Endothelial cell of umbilical vein (primary cell): ENCODE measurements at regions not wholly inside any gene's neighbourhood (a gene's known extent, or its start where the extent isn't known, plus 50 kb on each side); places are given as distances from the start of the nearest gene placed in this dataset.

Experiments used
- BruUV-seq: library from RNA; stranded (reverse); fragments of 400-500 nt; replicated peaks from 2 replicates; lab custom pipeline; 2021; lab: Mats Ljungman, UMichigan
- CTCF ChIA-PET: fragments of 300-600, 350-600 bp; sonication (Branson Sonifier 250); formaldehyde crosslinking; loops from one replicate; lab custom pipeline; 2021; ENCODE audit warnings: antibody characterized with exemption, inconsistent platforms; lab: Charles Lee
- POLR2A ChIA-PET: fragments of 300-600, 350-600 bp; sonication (Branson Sonifier 250); formaldehyde crosslinking; loops from one replicate; lab custom pipeline; 2021; ENCODE audit warnings: antibody characterized with exemption, inconsistent platforms; lab: Charles Lee
- DNase-seq: peaks from one replicate; pipeline ENCODE4 v3.0.0-alpha.2; 2011; ENCODE audit warnings: low read depth, low spot score
- FAIRE-seq: peaks from 2 replicates; lab custom pipeline; 2011; peaks lifted over from hg19 to GRCh38; lab: Jason Lieb, UNC
- H2AFZ ChIP-seq: 2 replicates; pipeline ENCODE4 v1.6.0; 2012; ENCODE audit warnings: low read depth, low read length, control low read depth, inconsistent platforms
- H3K27ac ChIP-seq: 2 replicates; pipeline ENCODE4 v1.5.1; 2011; ENCODE audit warnings: low read depth, mild to moderate bottlenecking, control low read depth, low read length, moderate library complexity; ENCODE audit not compliant: insufficient read depth
- H3K27me3 ChIP-seq, 2 experiments: 2 replicates each; pipeline versions ENCODE4 v1.6.0 to v1.6.1; 2011; ENCODE audit warnings: low read length in 2 of 2, mixed read lengths in 1 of 2; ENCODE audit not compliant: control insufficient read depth in 2 of 2, insufficient read depth in 2 of 2
- H3K36me3 ChIP-seq, 2 experiments: 2 replicates in 1 of 2; 3 replicates in 1 of 2; pipeline ENCODE4 v1.5.1; 2011; ENCODE audit warnings: low read length in 2 of 2, mild to moderate bottlenecking in 1 of 2, moderate library complexity in 1 of 2; ENCODE audit not compliant: control insufficient read depth in 2 of 2, insufficient read depth in 2 of 2; ENCODE audit errors: extremely low read depth in 1 of 2
- H3K4me1 ChIP-seq: 3 replicates; pipeline ENCODE4 v1.5.1; 2011; ENCODE audit warnings: mild to moderate bottlenecking, low read length; ENCODE audit not compliant: control insufficient read depth, insufficient read depth; ENCODE audit errors: extremely low read depth
- H3K4me2 ChIP-seq: 2 replicates; pipeline ENCODE4 v1.6.1; 2011; ENCODE audit warnings: low read length, control low read depth, mixed read lengths; ENCODE audit not compliant: insufficient read depth
- H3K4me3 ChIP-seq, 3 experiments: fragments of 200-600 bp in 1 of 3; sonication (generic), shearing (Covaris generic) in 1 of 3; replicated peaks in 1 of 3; 2 replicates each; pipeline ENCODE4 v1.5.1; 2011 to 2016; ENCODE audit warnings: control low read depth in 3 of 3, low read length in 3 of 3, mild to moderate bottlenecking in 2 of 3, inconsistent platforms in 1 of 3, low read depth in 1 of 3, moderate library complexity in 1 of 3; ENCODE audit not compliant: insufficient read depth in 1 of 3
- H3K79me2 ChIP-seq: 2 replicates; pipeline ENCODE4 v1.6.0; 2012; ENCODE audit warnings: low read length, inconsistent platforms; ENCODE audit not compliant: control insufficient read depth, insufficient read depth
- H3K9ac ChIP-seq: replicated peaks from 2 replicates; pipeline ENCODE3; 2011; ENCODE audit warnings: low read length, control low read depth; ENCODE audit not compliant: insufficient read depth; ENCODE audit errors: extremely low read depth
- H3K9me1 ChIP-seq: replicated peaks from 3 replicates; pipeline ENCODE4 v1.6.0; 2011; ENCODE audit warnings: mild to moderate bottlenecking, low read length; ENCODE audit not compliant: control insufficient read depth, insufficient read depth; ENCODE audit errors: extremely low read depth
- H3K9me3 ChIP-seq: replicated peaks from 2 replicates; pipeline ENCODE4 v1.5.1; 2012; ENCODE audit warnings: low read length, inconsistent platforms; ENCODE audit not compliant: control insufficient read depth, insufficient read depth
- H4K20me1 ChIP-seq: replicated peaks from 2 replicates; pipeline ENCODE3; 2011; ENCODE audit warnings: mild to moderate bottlenecking, low read length; ENCODE audit not compliant: control insufficient read depth, insufficient read depth; ENCODE audit errors: extremely low read depth
- EZH2 ChIP-seq: IDR thresholded peaks from 2 replicates; pipeline ENCODE4 v1.6.1; 2012; ENCODE audit warnings: borderline replicate concordance, low read depth, mild to moderate bottlenecking, moderate library complexity, low read length, inconsistent platforms; ENCODE audit not compliant: severe bottlenecking
- FOS ChIP-seq: IDR thresholded peaks from 2 replicates; pipeline ENCODE4 v1.6.1; 2011; ENCODE audit warnings: mild to moderate bottlenecking, low read length, moderate library complexity, borderline replicate concordance; ENCODE audit not compliant: insufficient read depth
- GATA2 ChIP-seq: IDR thresholded peaks from 2 replicates; pipeline ENCODE4 v1.7.0; 2011; ENCODE audit warnings: low read depth, mild to moderate bottlenecking, moderate library complexity, mixed read lengths, low read length; ENCODE audit not compliant: insufficient read length, insufficient read depth
- JUN ChIP-seq: IDR thresholded peaks from 2 replicates; pipeline ENCODE4 v1.6.1; 2011; ENCODE audit warnings: borderline replicate concordance, low read depth; ENCODE audit not compliant: insufficient read length, insufficient read depth
- MYC ChIP-seq: IDR thresholded peaks from one replicate; pipeline ENCODE4 v1.6.1; 2011; ENCODE audit warnings: mild to moderate bottlenecking, low read depth, low read length
- POLR2A ChIP-seq: IDR thresholded peaks from 2 replicates; pipeline ENCODE4 v1.6.1; 2012; ENCODE audit warnings: low read depth, mild to moderate bottlenecking, control low read depth, low read length
- POLR2AphosphoS5 ChIP-seq: IDR thresholded peaks from 2 replicates; pipeline ENCODE4 v1.6.1; 2012; ENCODE audit warnings: low read depth, mild to moderate bottlenecking, control low read depth, low read length, moderate library complexity; ENCODE audit not compliant: insufficient read depth
- dilution Hi-C: fragments of 300-500 bp; cut with MboI; formaldehyde crosslinking; loops from one replicate; pipeline ENCODE4 v1.15.0; 2019; ENCODE audit warnings: low sequenced_read_pairs; ENCODE audit not compliant: extremely low pct_ligation_motif_present
- intact Hi-C: fragments of 100-400 bp; cut with micrococcal nuclease; formaldehyde crosslinking; loops from one replicate; pipeline ENCODE4 v1.10.0; 2022
- TF ChIP-seq, protein P1 (sequence below), 2 donors: IDR thresholded peaks; 1 replicate in 1 of 2; 2 replicates in 1 of 2; pipeline ENCODE4 v1.5.1; 2011; ENCODE audit warnings: low read length in 2 of 2, mild to moderate bottlenecking in 2 of 2, moderate library complexity in 2 of 2, control low read depth in 1 of 2, inconsistent platforms in 1 of 2, low read depth in 1 of 2; ENCODE audit not compliant: insufficient read depth in 1 of 2; ENCODE audit errors: extremely low read depth in 1 of 2
- TF ChIP-seq, protein P2 (sequence below): IDR thresholded peaks from 2 replicates; pipeline ENCODE4 v1.6.1; 2011; ENCODE audit not compliant: insufficient read depth, insufficient read length

DNA sequence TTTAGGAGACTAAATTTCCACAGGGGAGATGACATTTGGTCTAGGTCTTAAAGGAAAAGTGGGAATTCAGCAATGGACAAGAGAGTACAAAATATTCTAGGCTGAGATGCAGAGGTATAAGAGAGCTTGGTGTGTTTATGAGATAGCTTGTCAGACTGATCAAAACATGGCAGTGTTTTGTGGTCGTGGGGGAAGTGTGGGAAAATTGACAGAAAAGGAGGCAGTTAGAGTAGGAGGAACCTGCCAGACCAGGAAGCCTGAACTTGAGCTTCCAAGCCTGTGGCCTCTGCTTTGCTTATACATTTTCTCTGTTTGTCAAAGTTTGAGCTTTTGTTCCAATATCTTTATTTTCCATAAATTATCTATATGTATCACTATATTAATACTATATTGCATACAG, 69.5 kb upstream of the MAP3K7 start:
- H3K79me2 ChIP-seq: no peaks in the 10 kb centered on the region
- dilution Hi-C loops: no loop called here
- no peak overlapping the region for H3K9ac ChIP-seq
- BruUV-seq: no TSS peak
- H3K27me3 ChIP-seq: no peaks in the 10 kb centered on the region
- no peak for FAIRE-seq
- no peak overlapping the region for H2AFZ ChIP-seq
- no peaks in the 10 kb centered on the region for H3K9me1 ChIP-seq
- H3K36me3 ChIP-seq: no peaks in the 10 kb centered on the region
- ChIA-PET POLR2A (no interaction called here), CTCF (no interaction called here)
- TF ChIP-seq, protein P1, sequence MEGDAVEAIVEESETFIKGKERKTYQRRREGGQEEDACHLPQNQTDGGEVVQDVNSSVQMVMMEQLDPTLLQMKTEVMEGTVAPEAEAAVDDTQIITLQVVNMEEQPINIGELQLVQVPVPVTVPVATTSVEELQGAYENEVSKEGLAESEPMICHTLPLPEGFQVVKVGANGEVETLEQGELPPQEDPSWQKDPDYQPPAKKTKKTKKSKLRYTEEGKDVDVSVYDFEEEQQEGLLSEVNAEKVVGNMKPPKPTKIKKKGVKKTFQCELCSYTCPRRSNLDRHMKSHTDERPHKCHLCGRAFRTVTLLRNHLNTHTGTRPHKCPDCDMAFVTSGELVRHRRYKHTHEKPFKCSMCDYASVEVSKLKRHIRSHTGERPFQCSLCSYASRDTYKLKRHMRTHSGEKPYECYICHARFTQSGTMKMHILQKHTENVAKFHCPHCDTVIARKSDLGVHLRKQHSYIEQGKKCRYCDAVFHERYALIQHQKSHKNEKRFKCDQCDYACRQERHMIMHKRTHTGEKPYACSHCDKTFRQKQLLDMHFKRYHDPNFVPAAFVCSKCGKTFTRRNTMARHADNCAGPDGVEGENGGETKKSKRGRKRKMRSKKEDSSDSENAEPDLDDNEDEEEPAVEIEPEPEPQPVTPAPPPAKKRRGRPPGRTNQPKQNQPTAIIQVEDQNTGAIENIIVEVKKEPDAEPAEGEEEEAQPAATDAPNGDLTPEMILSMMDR (IDR thresholded peaks at IDR 0.05; ENCODE audit: extremely low read depth in 1 of 2, insufficient read depth in 1 of 2, low read depth in 1 of 2, low read length in 2 of 2): no peak
- no peak for TF ChIP-seq JUN
- TF ChIP-seq, protein P2, sequence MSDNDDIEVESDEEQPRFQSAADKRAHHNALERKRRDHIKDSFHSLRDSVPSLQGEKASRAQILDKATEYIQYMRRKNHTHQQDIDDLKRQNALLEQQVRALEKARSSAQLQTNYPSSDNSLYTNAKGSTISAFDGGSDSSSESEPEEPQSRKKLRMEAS: no peak
- TF ChIP-seq POLR2AphosphoS5: no peak
- no peak for TF ChIP-seq EZH2
- no peak for TF ChIP-seq GATA2
- no peak for TF ChIP-seq POLR2A
- no peak for TF ChIP-seq FOS
- TF ChIP-seq MYC: no peak
- H3K4me1 ChIP-seq: no peaks in the 10 kb centered on the region
- no peak for DNase-seq
- no peak overlapping the region for H3K4me2 ChIP-seq
- H3K4me3 ChIP-seq: no peak overlapping the region
- intact Hi-C loops: no loop called here
- H3K27ac ChIP-seq: no peak overlapping the region
- H3K9me3 ChIP-seq: no peaks in the 10 kb centered on the region
- no peaks in the 10 kb centered on the region for H4K20me1 ChIP-seq
